HUDEP-2 (cell line): ENCODE measurements at regions not wholly inside any gene's neighbourhood (a gene's known extent, or its start where the extent isn't known, plus 50 kb on each side); places are given as distances from the start of the nearest gene placed in this dataset.
A peak's percentile ranks its signal among the peaks of the same experiment; 100 is the strongest.
"Not testable (repeated sequence)": the region's sequence is repeated elsewhere in the genome, so short reads cannot be mapped to it uniquely, and the experiment has no call there.

Experiments used
- DNase-seq, 76 experiments: peaks; one replicate each; lab custom pipeline; 2025; ENCODE audit not compliant: unreplicated experiment in 76 of 76; lab: John Stamatoyannopoulos, UW

DNA sequence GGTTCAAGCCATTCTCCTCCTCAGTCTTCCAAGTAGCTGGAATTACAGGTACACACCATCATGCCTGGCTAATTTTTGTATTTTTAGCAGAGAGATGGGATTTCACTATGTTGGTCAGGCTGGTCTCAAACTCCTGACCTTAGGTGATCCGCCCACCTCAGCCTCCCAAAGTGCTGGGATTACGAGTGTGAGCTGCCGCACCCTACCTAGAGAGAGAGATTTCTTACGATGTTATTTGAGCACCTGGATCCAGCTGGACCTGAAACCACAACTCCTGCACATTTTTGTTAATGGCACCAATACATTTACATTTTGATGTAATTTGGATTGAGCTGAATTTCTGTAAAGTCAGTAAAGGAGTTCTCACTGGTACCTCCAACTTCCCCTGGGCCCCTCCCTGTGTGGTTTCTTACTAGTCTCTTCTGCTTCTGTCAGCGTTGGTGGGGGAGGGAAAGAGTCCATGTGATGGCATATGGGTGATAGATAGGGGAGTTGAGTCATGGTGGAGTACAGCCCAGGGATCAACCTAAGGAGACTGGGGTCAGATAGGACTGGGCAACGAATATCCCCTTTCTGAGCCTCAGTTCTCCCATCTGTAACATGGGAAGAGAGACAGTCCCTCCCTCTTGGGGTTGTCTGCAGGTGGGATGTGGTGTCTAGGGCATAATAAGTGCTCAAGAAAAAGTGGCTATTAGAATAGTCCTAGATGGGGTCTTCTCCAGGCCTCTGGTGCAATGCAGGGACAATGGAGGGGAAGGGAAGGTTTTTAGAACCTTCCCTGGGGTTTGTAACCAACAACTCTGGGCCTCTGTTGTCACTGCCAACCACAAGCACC, 83.3 kb upstream of the MED13L start:
- peak in 51 of 76 experiments; percentile 3 to 73 (median 38) for DNase-seq

DNA sequence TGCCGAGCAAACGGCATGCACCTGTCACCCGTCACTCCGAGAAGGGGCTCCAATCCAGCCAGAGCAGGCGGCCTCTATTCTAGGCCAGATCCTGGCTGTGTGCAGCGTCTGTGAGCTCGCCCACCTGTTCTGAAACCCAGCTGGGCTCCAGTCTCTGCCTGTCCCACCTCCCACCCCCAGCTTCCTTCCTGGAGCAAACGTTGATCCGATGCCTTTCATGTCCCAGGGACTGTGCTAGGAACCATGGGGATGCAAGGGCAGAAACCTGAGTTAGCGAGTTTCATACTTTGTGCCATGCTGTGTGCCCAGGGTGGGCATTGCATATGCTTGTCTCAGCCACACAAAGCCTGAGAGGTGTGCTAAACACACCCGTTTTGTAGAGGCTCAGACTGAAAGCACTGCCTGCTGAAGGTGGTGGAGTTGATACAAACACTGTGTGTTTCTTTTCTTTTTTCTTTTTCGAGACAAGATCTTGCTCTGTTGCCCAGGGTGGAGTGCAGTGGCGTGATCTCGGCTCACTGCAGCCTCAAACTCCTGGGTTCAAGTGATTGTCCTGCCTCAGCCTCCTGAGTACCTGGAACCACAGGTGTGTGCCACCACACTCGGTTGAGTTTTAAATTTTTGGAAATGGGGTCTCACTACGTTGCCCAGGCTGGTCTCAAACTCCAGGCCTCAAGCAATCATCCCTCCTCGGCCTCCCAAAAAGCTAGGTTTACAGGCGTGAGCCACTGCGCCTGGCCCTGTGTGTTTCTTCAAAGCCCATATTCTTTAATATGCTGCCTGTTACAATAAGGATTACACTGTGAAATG, 84.1 kb upstream of the MED13L start:
- no peak for DNase-seq

DNA sequence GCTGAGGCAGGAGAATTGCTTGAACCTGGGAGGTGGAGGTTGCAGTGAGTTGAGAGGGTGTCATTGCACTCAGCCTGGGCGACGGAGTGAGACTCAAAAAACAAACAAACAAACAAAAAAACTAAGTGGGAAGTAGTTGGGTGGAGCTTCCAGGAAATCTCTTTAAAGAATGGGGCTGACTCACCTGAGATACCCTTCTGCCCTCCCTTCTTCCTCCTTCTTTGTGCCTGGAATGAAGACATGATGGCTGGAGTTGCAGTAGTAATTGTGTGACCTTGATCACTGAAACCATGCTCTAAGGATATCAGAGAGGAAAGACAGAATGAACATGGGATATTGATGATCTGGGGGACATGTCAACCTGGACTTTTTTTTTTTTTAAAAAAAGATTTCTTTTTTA, 87.6 kb upstream of the MED13L start:
- DNase-seq: no peak

DNA sequence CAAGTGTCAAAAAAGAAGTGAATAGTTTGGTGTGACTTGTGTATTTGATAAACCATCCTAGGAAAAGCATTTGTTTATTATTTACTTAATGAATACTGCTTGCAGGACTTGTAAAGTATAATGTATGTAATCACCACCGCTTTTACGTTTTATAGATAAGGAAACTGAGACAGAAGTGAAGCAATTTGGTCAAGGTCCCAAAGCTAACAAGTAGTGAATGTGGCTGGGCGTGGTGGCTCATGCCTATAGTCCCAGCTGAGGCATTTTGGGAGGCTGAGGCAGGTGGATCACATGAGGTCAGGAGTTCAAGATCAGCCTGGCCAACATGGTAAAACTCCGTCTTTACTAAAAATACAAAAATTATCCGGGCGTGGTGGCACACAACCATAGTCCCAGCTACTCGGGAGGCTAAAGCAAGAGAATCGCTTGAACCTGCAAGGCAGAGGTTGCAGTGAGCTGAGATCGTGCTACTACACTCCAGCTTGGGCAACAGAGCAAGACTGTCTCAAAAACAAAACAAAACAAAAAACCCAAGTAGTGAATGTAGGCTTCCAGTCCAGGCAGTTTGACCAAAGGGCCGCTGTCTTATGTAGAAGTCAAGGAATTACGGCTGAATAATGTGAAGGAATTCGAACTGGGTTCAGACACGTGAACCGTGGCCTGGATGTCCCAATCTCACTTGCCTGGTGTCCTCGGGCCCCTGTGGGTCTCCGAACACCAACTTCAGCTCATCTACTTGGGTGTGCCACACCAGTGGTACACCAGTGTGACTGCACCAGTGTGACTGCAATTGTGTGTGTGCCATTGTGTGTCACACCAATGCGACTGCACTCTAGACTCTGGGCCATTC, 88.3 kb upstream of the MED13L start:
- DNase-seq: no peak

DNA sequence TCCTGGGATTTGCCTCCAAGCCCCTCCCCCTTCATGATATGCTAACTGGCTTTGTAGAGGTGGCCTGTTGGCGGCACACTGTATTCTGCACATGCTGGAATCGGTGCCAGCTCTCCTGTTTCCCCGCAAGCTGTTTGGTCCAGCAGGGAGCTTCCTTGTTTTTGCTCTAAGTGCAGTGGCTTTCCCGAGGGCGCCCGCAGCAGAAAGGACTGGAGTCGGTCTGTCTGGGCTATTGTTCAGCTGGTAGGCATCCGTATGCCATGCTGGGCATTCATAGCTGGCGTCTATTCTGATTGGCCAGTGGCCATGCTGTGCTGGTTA, 88.9 kb upstream of the MED13L start:
- DNase-seq: no peak

DNA sequence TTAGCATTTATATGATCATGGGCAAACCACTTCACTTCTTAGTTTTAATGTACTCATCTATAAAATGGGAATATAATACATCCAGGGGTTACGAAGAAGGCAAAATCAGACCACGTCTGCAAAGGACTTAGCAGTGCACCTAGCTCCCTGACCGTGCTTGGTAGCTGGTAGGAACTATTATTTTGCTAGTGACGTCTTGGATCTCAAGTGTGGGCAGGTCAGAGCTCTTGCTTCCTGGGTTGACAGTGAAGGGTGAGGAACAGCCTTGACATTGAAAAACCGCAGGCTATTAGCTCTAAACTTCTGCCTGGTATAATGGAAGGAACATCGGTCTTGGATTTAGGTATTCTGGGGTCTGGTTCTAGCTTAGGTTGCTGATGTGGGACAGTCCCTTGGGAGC, 89.3 kb upstream of the MED13L start:
- no peak for DNase-seq

DNA sequence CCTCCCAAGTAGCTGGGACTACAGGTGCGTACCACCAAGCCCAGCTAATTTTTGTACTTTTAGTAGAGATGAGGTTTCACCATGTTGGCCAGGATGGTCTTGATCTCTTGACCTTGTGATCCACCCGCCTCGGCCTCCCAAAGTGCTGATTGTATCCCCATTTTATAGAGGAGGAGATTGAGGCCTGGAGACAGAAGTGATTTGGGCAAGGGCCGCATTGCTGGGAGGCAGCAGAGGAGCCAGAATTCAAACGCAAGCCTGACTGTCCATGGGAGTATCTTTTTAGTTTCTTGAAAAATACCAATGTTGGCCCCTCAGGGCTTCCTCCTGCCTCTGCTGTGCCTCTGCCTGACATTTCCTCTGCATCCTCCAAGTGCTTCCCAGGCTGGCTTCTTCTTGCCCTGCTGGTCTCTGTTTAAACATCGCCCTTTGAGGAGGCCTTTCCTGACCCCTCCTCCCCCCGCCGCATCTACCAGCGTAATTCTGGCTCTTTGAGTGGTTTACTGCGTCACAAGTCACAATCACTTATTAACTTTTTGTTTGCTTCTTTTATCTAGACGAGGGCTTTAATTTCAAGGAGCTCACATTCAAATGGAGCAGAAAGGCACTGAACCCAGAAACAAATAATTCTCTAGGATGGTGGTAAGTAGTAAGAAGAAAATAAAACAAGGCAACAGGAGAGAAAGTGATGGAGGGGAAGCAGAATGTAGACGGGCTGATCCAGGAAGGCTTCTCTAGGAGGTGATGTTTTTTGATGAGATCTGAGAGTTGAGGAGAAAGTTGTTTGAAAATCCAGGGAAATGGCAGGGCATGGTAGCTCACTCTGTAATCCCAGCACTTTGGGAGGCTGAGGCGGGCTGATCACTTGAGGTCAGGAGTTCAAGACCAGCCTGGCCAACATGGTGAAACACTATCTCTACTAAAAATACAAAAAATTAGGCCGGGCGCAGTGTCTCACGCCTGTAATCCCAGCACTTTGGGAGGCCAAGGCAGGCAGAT, 91.0 kb upstream of the MED13L start:
- no peak for DNase-seq

DNA sequence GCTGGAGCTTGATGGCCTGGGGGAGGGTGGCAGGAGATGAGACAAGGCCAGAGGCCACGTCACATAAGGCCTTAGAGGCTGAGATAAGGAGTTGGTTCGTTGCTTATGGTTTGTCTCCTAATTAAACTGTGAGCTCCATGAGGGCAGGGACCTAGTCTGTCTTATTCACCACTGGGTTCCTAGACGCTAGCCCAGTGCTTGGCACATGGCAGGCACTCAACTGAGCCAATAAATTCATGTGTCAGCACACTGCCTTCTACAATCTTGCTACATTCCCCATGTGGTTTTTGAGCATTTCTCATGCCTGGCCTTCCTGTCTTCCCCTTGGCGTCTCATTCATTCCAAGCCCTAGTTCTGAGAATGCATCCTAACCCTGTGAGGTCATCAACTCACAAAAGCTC, 92.5 kb upstream of the MED13L start:
- DNase-seq: no peak

DNA sequence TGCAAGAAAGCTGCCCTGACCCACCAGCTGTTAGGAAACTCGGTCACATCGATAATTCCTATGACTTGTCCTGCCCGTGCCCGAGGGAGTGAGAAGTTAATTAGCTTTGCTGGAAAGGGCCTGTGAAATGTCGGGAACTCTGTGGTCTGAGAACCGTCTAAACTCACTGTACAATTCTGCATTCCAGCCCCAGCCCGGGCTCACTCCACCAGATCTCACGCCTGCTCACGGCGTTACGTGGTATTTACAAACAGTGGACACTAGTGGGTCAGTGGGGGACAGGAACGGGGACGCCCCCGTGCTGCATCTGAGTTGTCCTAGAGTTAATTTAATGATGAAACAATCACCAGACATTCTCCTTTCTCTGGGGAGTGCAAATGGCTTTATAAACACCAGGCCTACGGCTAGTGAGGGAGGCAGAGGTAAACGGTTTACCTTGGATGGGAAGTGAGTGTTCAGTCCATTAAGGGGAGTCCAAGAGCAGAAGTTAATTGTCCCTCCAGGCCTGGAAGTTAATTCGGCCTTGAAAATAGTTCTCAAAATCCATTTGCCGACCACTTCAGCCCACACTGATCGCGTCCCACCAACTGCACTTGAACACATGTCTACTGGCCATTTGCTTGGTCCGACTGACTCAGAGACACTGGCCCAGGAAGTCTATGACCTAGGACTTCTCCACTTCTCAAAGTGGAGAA, 93.5 kb upstream of the MED13L start:
- DNase-seq: no peak

DNA sequence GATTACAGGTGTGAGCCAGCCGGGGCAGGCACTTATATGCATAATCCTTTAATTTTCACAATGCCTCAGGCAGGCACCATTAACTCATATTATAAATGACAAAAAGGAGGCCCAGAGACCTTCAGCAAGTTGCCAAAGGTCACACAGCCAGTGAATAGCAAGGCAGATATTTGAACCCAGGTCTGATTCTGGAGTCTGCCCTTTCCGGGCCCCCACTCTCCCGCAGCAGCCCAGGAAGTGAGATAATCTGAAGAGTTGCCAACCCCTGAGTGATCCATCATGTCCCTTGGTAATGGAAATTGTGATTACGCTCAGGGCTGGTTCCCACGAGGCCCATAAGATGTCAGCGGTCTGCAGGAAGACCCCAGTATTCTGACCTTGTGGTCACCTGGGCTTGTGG, 95.3 kb upstream of the MED13L start:
- DNase-seq: no peak

DNA sequence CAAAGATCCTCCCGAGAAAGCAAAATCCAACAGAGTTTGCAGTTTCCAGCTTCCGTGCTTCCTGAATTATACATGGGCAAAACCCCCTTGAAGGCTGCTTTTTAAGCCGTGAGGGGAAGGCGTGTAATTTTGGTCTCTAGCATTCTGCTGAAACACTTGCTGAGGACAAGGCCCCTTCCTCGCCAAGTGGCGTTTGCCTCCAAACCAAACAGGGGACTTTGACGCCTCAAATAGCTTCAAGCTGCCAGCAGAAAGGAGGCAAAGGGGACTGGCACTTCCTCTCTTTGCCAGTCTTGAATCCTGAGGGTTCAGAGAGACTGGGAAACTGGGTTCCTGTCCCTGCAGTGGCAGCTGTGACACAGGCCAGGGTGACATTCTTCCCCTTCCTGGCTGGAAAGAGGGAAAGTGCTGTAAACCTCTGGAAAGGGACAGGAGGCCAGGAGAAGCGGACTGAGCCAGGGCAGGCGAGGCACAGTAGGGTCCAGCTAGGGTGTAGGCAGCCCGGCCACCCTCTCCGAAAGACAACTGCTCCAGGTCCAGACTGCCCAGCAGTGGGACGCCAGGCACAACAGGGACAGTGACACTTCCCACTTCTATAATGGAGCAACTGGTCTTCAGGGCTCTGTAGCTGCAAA, 96.2 kb upstream of the MED13L start:
- DNase-seq: no peak

DNA sequence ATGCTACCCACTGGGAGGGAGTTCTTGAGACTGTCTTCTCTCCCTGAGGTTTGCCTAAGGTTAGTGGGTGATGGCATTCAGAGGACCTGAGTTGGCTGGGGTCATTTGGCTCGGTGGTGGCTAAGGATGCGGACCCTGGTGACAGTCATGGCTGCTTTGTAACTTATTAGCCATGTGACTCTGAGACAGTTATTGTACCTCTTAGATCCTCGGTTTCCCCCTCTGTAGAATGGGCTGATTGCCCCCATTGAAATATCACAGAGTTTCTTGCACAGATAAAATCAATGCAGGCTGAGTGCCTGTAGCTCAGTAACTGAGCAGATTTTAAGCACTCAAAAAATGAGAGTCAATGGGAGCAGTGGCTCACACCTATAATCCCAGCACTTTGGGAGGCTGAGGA, 96.7 kb upstream of the MED13L start:
- no peak for DNase-seq

DNA sequence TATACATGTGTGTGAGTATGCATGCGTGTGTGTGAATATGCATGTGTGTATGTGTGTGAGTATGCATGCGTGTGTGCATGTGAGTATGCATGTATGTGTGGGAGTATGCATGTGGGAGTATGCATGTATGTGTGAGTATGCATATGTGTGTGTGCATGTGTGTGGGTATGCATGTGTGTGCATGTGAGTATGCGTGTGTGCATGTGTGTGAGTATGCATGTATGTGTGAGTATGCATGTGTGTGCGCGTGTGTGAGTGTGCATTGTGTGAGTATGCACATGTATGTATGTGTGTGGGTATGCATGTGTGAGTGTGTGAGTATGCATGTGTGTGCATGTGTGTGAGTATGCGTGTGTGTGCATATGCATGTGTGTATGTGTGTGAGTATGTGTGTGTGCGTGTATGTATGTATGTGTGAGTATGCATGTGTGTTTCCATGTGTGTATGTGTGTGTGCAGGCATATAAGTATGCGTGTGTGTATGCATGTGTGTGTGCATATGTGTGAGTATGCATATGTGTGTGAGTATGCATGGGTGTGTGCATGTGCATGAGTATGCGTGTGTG, 97.9 kb upstream of the MED13L start:
- DNase-seq: no peak

DNA sequence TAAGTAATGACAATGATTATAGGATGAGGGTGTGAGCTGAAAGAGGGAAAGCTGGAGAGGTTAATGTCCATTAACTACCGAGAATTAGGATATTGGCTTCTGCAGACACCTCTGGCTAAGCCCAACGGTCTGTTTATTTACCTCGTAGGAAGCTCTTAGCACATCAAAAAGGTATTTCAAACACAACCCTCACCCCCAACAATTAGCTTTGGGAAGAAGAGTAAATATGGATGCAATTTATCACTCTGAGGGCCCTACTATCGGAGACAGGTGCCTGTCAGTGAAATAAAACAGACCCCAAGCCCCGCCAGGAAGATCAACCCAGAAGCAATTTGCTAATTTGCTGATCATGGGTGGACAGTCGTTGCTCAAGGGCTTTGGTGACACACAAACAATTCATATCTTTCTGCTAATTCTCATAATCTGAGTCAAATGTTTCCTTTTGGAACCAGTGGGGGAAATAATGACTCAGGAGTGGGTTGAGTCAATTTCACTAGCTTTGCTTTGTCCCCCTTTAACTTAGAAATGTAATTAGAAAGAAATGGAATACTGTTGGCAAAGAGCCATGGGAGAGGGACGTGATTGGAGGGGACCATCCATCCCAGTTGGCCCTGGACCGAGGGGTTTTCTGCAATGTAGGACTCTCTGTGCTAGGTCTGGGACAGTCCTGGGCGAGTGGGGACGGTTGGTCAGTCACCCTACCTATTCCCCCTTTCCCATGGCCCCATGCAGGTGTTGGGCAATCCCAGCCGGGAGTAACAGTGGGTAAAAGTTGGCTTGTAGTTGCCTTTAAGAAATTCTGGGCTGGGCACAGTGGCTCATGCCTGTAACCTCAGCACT, 99.1 kb upstream of the MED13L start:
- peak in 1 of 76 experiments; percentile 2 for DNase-seq

DNA sequence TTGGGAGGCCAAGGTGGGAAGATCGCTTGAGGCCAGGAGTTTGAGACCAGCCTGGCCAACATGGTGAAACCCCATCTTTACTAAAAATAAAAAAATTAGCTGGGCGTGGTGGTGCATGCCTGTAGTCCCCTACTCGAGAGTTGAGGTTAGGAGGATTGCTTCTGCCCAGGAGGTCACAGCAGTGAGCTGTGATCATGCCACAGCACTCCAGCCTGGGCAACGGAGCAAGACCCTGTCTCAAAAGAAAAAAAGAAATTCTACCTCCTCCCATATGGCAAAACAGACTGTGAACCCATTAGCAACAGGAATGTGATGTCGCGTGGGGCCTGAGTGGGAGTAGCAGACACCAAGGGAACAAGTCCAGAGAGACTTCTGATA, 99.7 kb upstream of the MED13L start:
- not testable (repeated sequence) for DNase-seq

DNA sequence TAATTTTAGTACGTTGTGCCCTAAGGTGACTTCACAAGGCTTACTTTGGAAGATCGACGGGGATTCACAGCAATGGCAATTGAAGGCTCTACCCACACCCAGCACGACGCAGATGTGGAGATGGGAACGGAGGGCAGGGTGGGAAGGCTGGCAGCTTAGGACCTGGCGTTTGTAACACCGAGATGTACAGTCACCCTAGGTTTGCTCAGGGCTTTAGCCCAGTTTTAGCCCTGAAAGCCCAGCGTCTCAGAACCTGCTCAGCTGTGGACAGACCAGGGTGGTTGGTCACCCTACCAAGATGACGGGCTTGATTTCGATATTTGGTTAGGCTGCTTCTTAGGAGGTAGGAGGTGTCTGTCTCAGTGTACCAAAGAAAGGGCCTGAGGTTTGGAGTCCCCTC, 100.5 kb upstream of the MED13L start:
- DNase-seq: no peak

DNA sequence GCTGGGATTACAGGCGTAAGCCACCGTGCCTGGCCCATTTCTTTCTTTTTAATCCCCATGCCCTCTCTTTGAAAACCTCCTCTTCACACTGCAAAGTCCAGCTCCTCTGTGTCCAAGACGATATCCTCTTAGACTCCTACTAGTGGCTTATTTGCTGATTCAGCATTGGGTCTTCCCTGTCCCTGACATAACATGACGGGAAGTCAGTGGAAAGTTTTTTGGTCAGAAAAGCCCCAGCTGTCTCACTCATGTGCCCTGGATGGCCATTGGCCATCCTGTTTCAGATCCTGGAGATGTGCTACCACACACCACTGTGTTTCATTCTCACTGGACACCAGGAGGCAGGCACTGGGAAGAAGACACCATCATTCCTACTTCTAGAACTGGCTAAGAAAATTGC, 102.6 kb upstream of the MED13L start:
- no peak for DNase-seq

DNA sequence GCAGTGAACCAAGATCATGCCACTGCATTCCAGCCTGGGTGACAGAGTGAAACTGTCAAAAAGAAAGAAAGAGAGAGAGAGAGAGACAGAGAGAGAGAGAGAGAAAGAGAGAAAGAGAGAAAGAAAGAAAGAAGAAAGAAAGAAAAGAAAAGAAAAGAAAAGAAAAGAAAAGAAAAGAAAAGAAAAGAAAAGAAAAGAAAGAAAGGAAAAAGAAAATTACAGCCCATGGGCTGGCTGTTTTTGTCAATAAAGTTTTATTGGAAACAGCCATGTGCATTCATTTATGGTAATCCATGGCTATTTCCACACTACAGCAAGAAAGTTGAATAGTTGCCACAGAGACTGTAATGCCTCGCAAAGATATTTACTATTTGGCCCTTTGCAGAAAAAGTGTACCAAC, 103.2 kb upstream of the MED13L start:
- DNase-seq: not testable (repeated sequence)
